Lung (tissue), 11 donors: ENCODE measurements at regions not wholly inside any gene's neighbourhood (a gene's known extent, or its start where the extent isn't known, plus 50 kb on each side); places are given as distances from the start of the nearest gene placed in this dataset.

Source experiments
- ATAC-seq: fragments of 200-7000 bp; cut with Tn5 transposase; one replicate; pipeline ENCODE4 v1.9.1; 2020; ENCODE audit warnings: moderate number of reproducible peaks; ENCODE audit not compliant: insufficient read depth, low FRiP score
- DNase-seq, 3 donors: peaks; one replicate each; pipeline ENCODE4 v3.0.0-alpha.2; 2013 to 2017
- H3K27ac ChIP-seq, 2 donors: one replicate each; pipeline ENCODE4 v1.5.1; 2013; ENCODE audit warnings: mild to moderate bottlenecking in 2 of 2, moderate library complexity in 2 of 2, control low read depth in 1 of 2, inconsistent platforms in 1 of 2, low read depth in 1 of 2, low read length in 1 of 2
- H3K27me3 ChIP-seq, 3 donors: one replicate each; pipeline ENCODE4 v1.5.1; 2013; ENCODE audit warnings: low read length in 2 of 3; ENCODE audit not compliant: control insufficient read depth in 3 of 3, insufficient read depth in 3 of 3
- H3K36me3 ChIP-seq, 4 donors: one replicate each; pipeline ENCODE4 v1.5.1; 2013; ENCODE audit warnings: low read length in 4 of 4, mild to moderate bottlenecking in 1 of 4, moderate library complexity in 1 of 4; ENCODE audit not compliant: control insufficient read depth in 4 of 4, insufficient read depth in 4 of 4
- H3K4me1 ChIP-seq, 5 donors: one replicate each; pipeline ENCODE4 v1.5.1; 2013; ENCODE audit warnings: low read length in 5 of 5, mild to moderate bottlenecking in 2 of 5, moderate library complexity in 1 of 5; ENCODE audit not compliant: control insufficient read depth in 5 of 5, insufficient read depth in 5 of 5
- H3K4me3 ChIP-seq: one replicate; pipeline ENCODE4 v1.5.1; 2013; ENCODE audit warnings: mild to moderate bottlenecking, control low read depth, moderate library complexity
- H3K9ac ChIP-seq, 2 donors: one replicate each; pipeline ENCODE4 v1.5.1; 2013; ENCODE audit warnings: low read length in 2 of 2, control low read depth in 1 of 2; ENCODE audit not compliant: insufficient read depth in 1 of 2
- H3K9me3 ChIP-seq, 4 donors: one replicate each; pipeline ENCODE4 v1.5.1; 2013; ENCODE audit warnings: low read length in 3 of 4, mild to moderate bottlenecking in 1 of 4, moderate library complexity in 1 of 4; ENCODE audit not compliant: control insufficient read depth in 4 of 4, insufficient read depth in 3 of 4
- WGBS, 2 donors: extraction: QIAGEN DNeasy Blood & Tissue Kit; methylation state at CpG; one replicate each; pipeline ENCODE4 v1.1.7; 2013; 5-methylcytosine and 5-hydroxymethylcytosine counted together
- TF ChIP-seq, protein P1 (sequence below): IDR thresholded peaks from 2 replicates; pipeline ENCODE4 v1.5.1; 2012; ENCODE audit warnings: mild to moderate bottlenecking; ENCODE audit errors: control extremely low read depth, extremely low read depth
- donor health status: control.
- donor health status: control.
- donor health status: Bipolar disorder and iron deficiency.
- donor health status: healthy.
- donor health status: DM: yes; HTN: yes; CAD: no.

DNA sequence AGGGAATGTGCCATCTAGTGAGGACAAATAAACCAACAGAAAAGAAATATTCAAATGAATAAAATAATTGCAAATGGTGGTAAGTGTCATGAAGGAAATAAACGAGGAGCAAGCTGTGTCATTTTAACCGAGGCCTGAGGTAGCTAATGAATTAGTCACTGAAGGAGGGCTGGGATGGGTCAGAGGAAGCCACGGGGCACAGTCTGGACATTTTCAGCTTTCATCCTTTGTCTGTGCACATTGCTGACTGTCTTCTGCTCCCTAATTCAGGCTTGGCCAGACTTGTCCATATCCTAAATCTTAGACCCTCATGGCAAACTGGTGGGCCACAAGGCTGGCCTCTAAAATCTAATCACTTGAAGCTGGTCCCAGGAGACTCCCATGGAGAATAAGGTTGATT is 138.4 kb downstream of the RHOU start:
- Histone ChIP-seq H3K36me3 (no peaks in the 10 kb centered on the region), H3K27me3 (no peaks in the 10 kb centered on the region), H3K9me3 (no peaks in the 10 kb centered on the region), H3K4me3 (no peak overlapping the region), H3K4me1 (peaks cover 0 to 39% (median 0%) of the 10 kb centered on the region in 5 donors), H3K27ac (no peak overlapping the region), H3K9ac (no peak overlapping the region)
- WGBS, 2 donors: 88 to 94% methylated on average over 3 of the region's 3 CpGs
- TF ChIP-seq, protein P1, sequence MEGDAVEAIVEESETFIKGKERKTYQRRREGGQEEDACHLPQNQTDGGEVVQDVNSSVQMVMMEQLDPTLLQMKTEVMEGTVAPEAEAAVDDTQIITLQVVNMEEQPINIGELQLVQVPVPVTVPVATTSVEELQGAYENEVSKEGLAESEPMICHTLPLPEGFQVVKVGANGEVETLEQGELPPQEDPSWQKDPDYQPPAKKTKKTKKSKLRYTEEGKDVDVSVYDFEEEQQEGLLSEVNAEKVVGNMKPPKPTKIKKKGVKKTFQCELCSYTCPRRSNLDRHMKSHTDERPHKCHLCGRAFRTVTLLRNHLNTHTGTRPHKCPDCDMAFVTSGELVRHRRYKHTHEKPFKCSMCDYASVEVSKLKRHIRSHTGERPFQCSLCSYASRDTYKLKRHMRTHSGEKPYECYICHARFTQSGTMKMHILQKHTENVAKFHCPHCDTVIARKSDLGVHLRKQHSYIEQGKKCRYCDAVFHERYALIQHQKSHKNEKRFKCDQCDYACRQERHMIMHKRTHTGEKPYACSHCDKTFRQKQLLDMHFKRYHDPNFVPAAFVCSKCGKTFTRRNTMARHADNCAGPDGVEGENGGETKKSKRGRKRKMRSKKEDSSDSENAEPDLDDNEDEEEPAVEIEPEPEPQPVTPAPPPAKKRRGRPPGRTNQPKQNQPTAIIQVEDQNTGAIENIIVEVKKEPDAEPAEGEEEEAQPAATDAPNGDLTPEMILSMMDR: no peak
- DNase-seq: no peak
- ATAC-seq: no peak

DNA sequence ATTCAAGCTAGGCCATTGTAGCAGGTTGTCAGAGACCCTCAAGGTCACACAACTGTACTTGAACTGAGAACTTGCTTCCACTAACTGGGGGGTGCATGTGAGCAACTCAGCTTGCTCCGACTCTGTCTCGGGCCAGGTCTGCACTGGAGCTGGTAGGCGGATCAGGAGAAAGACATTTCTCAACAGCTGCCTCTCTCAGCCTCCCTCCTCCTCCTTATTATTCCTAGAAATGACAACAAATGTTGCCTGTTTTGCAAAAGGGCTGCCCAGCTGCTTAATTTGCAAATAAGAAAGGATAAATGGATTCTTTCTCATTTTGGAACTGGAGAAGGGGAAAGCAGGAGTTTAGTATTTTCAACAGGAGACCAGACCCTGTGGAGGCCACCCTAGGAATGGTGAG is 140.5 kb downstream of the RHOU start:
- TF ChIP-seq, protein P1: no peak
- Histone ChIP-seq H3K4me3 (no peak overlapping the region), H3K27me3 (no peaks in the 10 kb centered on the region), H3K9me3 (no peaks in the 10 kb centered on the region), H3K27ac (no peak overlapping the region), H3K4me1 (peaks cover 0 to 35% (median 0%) of the 10 kb centered on the region in 5 donors), H3K9ac (no peak overlapping the region), H3K36me3 (no peaks in the 10 kb centered on the region)
- DNase-seq: peak in 2 of 3 donors; percentile 66 to 78
- 81 to 87% methylated on average over 3 of the region's 3 CpGs for WGBS, 2 donors
- no peak for ATAC-seq

DNA sequence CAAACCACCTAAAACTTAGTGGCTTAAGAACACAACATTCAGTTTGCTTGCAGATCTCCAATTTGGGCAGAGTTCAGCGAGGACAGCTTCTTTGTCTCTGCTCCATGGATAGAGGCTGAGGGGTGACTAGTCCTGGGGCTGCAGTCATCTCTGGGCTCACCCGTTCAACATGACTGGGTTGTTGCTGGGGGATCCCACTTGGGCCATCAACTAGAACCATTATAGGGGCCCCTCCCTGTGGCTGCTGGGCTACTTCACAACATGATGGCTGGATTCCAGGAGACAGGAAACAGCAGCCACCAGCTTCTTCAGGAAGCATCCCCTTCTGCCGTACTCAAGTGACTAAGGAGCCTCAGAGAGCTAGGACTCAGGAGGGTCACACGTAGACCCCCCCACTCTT is 140.9 kb downstream of the RHOU start:
- no peak for ATAC-seq
- H3K27ac ChIP-seq: no peak overlapping the region
- no peaks in the 10 kb centered on the region for H3K36me3 ChIP-seq
- H3K9ac ChIP-seq: no peak overlapping the region
- no peaks in the 10 kb centered on the region for H3K27me3 ChIP-seq
- H3K4me1 ChIP-seq: peaks cover 0 to 31% (median 0%) of the 10 kb centered on the region in 5 donors
- H3K9me3 ChIP-seq: no peaks in the 10 kb centered on the region
- H3K4me3 ChIP-seq: no peak overlapping the region
- DNase-seq: peak in 1 of 3 donors; percentile 49
- 72 to 74% methylated on average over 4 of the region's 4 CpGs for WGBS, 2 donors
- TF ChIP-seq, protein P1: no peak

DNA sequence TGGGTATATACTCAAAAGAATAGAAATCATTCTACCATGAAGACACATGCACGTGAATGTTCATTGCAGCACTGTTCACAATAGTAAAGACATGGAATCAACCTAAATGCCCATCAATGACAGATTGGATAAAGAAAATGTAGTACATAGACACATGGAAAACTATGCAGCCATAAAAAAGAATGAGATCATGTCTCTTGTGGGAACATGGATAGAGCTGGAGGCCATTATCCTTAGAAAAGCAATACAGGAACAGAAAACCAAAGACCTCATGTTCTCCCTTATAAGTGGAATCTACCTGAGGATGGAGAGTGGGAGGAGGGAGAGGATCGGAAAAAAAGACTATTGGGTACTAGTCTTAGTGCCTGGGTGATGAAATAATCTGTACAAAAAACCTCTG is 143.9 kb downstream of the RHOU start:
- no peaks in the 10 kb centered on the region for H3K36me3 ChIP-seq
- peaks cover 0 to 23% (median 0%) of the 10 kb centered on the region in 5 donors for H3K4me1 ChIP-seq
- WGBS, 2 donors: 97 to 98% methylated on average over 2 of the region's 2 CpGs
- no peaks in the 10 kb centered on the region for H3K27me3 ChIP-seq
- H3K9me3 ChIP-seq: peaks cover 0 to 2% (median 0%) of the 10 kb centered on the region in 4 donors
- no peak overlapping the region for H3K27ac ChIP-seq
- H3K9ac ChIP-seq: no peak overlapping the region
- no peak for DNase-seq
- TF ChIP-seq, protein P1: no peak
- no peak for ATAC-seq
- H3K4me3 ChIP-seq: no peak overlapping the region
